ENCODE measurements at regions not wholly inside any gene's neighbourhood (a gene's known extent, or its start where the extent isn't known, plus 50 kb on each side); places are given as distances from the start of the nearest gene placed in this dataset.

- H3K27ac ChIP-seq = no peak overlapping the region
- 60 to 75% methylated on average over 1 of the region's 1 CpG for WGBS, 2 experiments (ENCODE audit: low coverage in 1 of 2, low lambda C conversion rate in 2 of 2, missing lambda C conversion rate in 2 of 2)
- H3K9ac ChIP-seq = no peak overlapping the region
- no peaks in the 10 kb centered on the region for H3K79me2 ChIP-seq (ENCODE audit: insufficient read depth)
- H3K27me3 ChIP-seq (replicated peaks; ENCODE audit: insufficient read depth) = no peaks in the 10 kb centered on the region
- peak; percentile 57 for DNase-seq
- H3K9me3 ChIP-seq (ENCODE audit: low read depth) = no peaks in the 10 kb centered on the region
- no peaks in the 10 kb centered on the region for H3K9me2 ChIP-seq (ENCODE audit: insufficient read depth)
- H3K4me1 ChIP-seq (ENCODE audit: insufficient read depth) = peaks cover 6% of the 10 kb centered on the region; the same call in 1 of the 2 replicates
- in situ Hi-C loops (cut with MboI) = no loop called here
- no peak overlapping the region for H3K4me2 ChIP-seq (ENCODE audit: unreplicated experiment)
- H3K36me3 ChIP-seq (ENCODE audit: low read depth) = no peaks in the 10 kb centered on the region
- H2AFZ ChIP-seq = no peak overlapping the region
- no peaks in the 10 kb centered on the region for H4K20me1 ChIP-seq (ENCODE audit: insufficient read depth)
- H3K4me3 ChIP-seq = no peak overlapping the region
- TF ChIP-seq EZH2phosphoT487 (IDR thresholded peaks at IDR 0.05; ENCODE audit: insufficient read depth, low read depth) (no peak), EZH2 (IDR thresholded peaks at IDR 0.05; ENCODE audit: insufficient read depth, poor library complexity, severe bottlenecking) (no peak)
- peaks cover 6% of the 10 kb centered on the region; the same call in 1 of the 2 replicates for H3F3A ChIP-seq (ENCODE audit: insufficient read depth)
These were observed 1274.9 kb upstream of the SORCS1 start for GRCh38 chr10:108439397-108439796.

GRCh38 chr10:108436096-108436495 is 1271.6 kb upstream of the SORCS1 start:
- 77 to 84% methylated on average over 6 of the region's 6 CpGs for WGBS, 2 experiments (ENCODE audit: low coverage in 1 of 2, low lambda C conversion rate in 2 of 2, missing lambda C conversion rate in 2 of 2)
- Histone ChIP-seq H3K27ac (no peak overlapping the region), H4K20me1 (ENCODE audit: insufficient read depth) (no peaks in the 10 kb centered on the region), H3K4me2 (ENCODE audit: unreplicated experiment) (no peak overlapping the region), H2AFZ (no peak overlapping the region), H3K9me3 (ENCODE audit: low read depth) (no peaks in the 10 kb centered on the region), H3K4me3 (no peak overlapping the region), H3K36me3 (ENCODE audit: low read depth) (no peaks in the 10 kb centered on the region), H3K79me2 (ENCODE audit: insufficient read depth) (no peaks in the 10 kb centered on the region), H3K27me3 (replicated peaks; ENCODE audit: insufficient read depth) (no peaks in the 10 kb centered on the region), H3F3A (ENCODE audit: insufficient read depth) (peaks cover 9% of the 10 kb centered on the region; the same call in 1 of the 2 replicates), H3K9ac (no peak overlapping the region), H3K9me2 (ENCODE audit: insufficient read depth) (no peaks in the 10 kb centered on the region), H3K4me1 (ENCODE audit: insufficient read depth) (peaks cover 6% of the 10 kb centered on the region; the same call in 1 of the 2 replicates)
- in situ Hi-C loops (cut with MboI) = no loop called here
- TF ChIP-seq EZH2phosphoT487 (IDR thresholded peaks at IDR 0.05; ENCODE audit: insufficient read depth, low read depth) (no peak), EZH2 (IDR thresholded peaks at IDR 0.05; ENCODE audit: insufficient read depth, poor library complexity, severe bottlenecking) (no peak)
- DNase-seq = no peak

GRCh38 chr10:108434559-108435252 is 1270.2 kb upstream of the SORCS1 start:
- Histone ChIP-seq H3K27ac (no peak overlapping the region), H3K79me2 (ENCODE audit: insufficient read depth) (no peaks in the 10 kb centered on the region), H2AFZ (no peak overlapping the region), H3K9me3 (ENCODE audit: low read depth) (no peaks in the 10 kb centered on the region), H3K4me1 (ENCODE audit: insufficient read depth) (peaks cover 6% of the 10 kb centered on the region; the same call in 1 of the 2 replicates), H3K27me3 (replicated peaks; ENCODE audit: insufficient read depth) (no peaks in the 10 kb centered on the region), H3K9ac (no peak overlapping the region), H3K4me3 (no peak overlapping the region), H3K9me2 (ENCODE audit: insufficient read depth) (no peaks in the 10 kb centered on the region), H3K4me2 (ENCODE audit: unreplicated experiment) (no peak overlapping the region), H4K20me1 (ENCODE audit: insufficient read depth) (no peaks in the 10 kb centered on the region), H3K36me3 (ENCODE audit: low read depth) (no peaks in the 10 kb centered on the region), H3F3A (ENCODE audit: insufficient read depth) (peaks cover 9% of the 10 kb centered on the region; the same call in 1 of the 2 replicates)
- in situ Hi-C loops (cut with MboI) = no loop called here
- 13 to 20% methylated on average over 3 of the region's 3 CpGs for WGBS, 2 experiments (ENCODE audit: low coverage in 1 of 2, low lambda C conversion rate in 2 of 2, missing lambda C conversion rate in 2 of 2)
- DNase-seq = peak; percentile 33
- TF ChIP-seq EZH2 (IDR thresholded peaks at IDR 0.05; ENCODE audit: insufficient read depth, poor library complexity, severe bottlenecking) = no peak
- TF ChIP-seq EZH2phosphoT487 (IDR thresholded peaks at IDR 0.05; ENCODE audit: insufficient read depth, low read depth) = no peak

- H4K20me1 ChIP-seq (ENCODE audit: insufficient read depth) = no peaks in the 10 kb centered on the region
- no peaks in the 10 kb centered on the region for H3K27me3 ChIP-seq (replicated peaks; ENCODE audit: insufficient read depth)
- in situ Hi-C loops (cut with MboI) = no loop called here
- peaks cover 15% of the 10 kb centered on the region for H3F3A ChIP-seq (ENCODE audit: insufficient read depth)
- H3K4me1 ChIP-seq (ENCODE audit: insufficient read depth) = peaks cover 27% of the 10 kb centered on the region
- H3K4me3 ChIP-seq = no peak overlapping the region
- no peak overlapping the region for H3K27ac ChIP-seq
- 26 to 31% methylated on average over 5 of the region's 5 CpGs for WGBS, 2 experiments (ENCODE audit: low coverage in 1 of 2, low lambda C conversion rate in 2 of 2, missing lambda C conversion rate in 2 of 2)
- no peaks in the 10 kb centered on the region for H3K36me3 ChIP-seq (ENCODE audit: low read depth)
- H2AFZ ChIP-seq = no peak overlapping the region
- TF ChIP-seq EZH2 (IDR thresholded peaks at IDR 0.05; ENCODE audit: insufficient read depth, poor library complexity, severe bottlenecking) (no peak), EZH2phosphoT487 (IDR thresholded peaks at IDR 0.05; ENCODE audit: insufficient read depth, low read depth) (no peak)
- H3K4me2 ChIP-seq (ENCODE audit: unreplicated experiment) = no peak overlapping the region
- H3K9me2 ChIP-seq (ENCODE audit: insufficient read depth) = no peaks in the 10 kb centered on the region
- H3K9me3 ChIP-seq (ENCODE audit: low read depth) = no peaks in the 10 kb centered on the region
- no peaks in the 10 kb centered on the region for H3K79me2 ChIP-seq (ENCODE audit: insufficient read depth)
- DNase-seq = no peak
- H3K9ac ChIP-seq = no peak overlapping the region
These were observed 1262.6 kb upstream of the SORCS1 start for GRCh38 chr10:108427146-108427545.

Measured in GM23248 (cell line).